Heart right ventricle (tissue), 16 donors: ENCODE measurements at regions not wholly inside any gene's neighbourhood (a gene's known extent, or its start where the extent isn't known, plus 50 kb on each side); places are given as distances from the start of the nearest gene placed in this dataset.

Source experiments
- ATAC-seq, 8 donors: fragments of 200-7000 bp; cut with Tn5 transposase; one replicate each; pipeline ENCODE4 v1.9.1; 2020; ENCODE audit warnings: mild to moderate bottlenecking in 8 of 8, moderate library complexity in 8 of 8, moderate number of reproducible peaks in 1 of 8
- DNase-seq, 2 donors: peaks; one replicate each; pipeline ENCODE4 v3.0.0-alpha.2; 2020
- H3K27ac ChIP-seq, 10 donors: fragments of 200-600 bp; sonication (generic) in 2 of 10; one replicate each; pipeline versions ENCODE4 v1.5.0 to v1.8.0; 2020 to 2022; ENCODE audit warnings: mild to moderate bottlenecking in 3 of 10
- H3K27me3 ChIP-seq, 7 donors: fragments of 200-600 bp; one replicate each; pipeline ENCODE4 v1.8.0; 2021 to 2022; ENCODE audit warnings: mild to moderate bottlenecking in 2 of 7
- H3K36me3 ChIP-seq, 9 donors: fragments of 200-600 bp; sonication (generic) in 1 of 9; one replicate each; pipeline versions ENCODE4 v1.5.0 to v1.8.0; 2020 to 2022; ENCODE audit warnings: mild to moderate bottlenecking in 2 of 9
- H3K4me1 ChIP-seq, 9 donors: fragments of 200-600 bp; sonication (generic) in 1 of 9; one replicate each; pipeline versions ENCODE4 v1.5.0 to v1.8.0; 2020 to 2022; ENCODE audit warnings: mild to moderate bottlenecking in 4 of 9
- H3K4me3 ChIP-seq, 10 donors: fragments of 200-600 bp; sonication (generic) in 2 of 10; one replicate each; pipeline versions ENCODE4 v1.5.0 to v1.8.0; 2020 to 2022; ENCODE audit warnings: mild to moderate bottlenecking in 7 of 10, moderate library complexity in 2 of 10
- H3K9me3 ChIP-seq, 11 donors: fragments of 200-600 bp in 10 of 11; sonication (generic) in 2 of 11; one replicate each; pipeline versions ENCODE4 v1.5.0 to v1.8.0; 2013 to 2022; ENCODE audit warnings: mild to moderate bottlenecking in 2 of 11, control low read depth in 1 of 11, moderate library complexity in 1 of 11
- WGBS, 2 donors: extraction: QIAGEN DNeasy Blood & Tissue Kit; methylation state at CpG; one replicate each; pipeline ENCODE4 v1.1.7; 2013; ENCODE audit warnings: inconsistent platforms in 1 of 2; 5-methylcytosine and 5-hydroxymethylcytosine counted together
- intact Hi-C, 10 donors: fragments of 100-400 bp; cut with DNase I; formaldehyde crosslinking; loops; one replicate each; pipeline versions ENCODE4 v1.11.1 to v1.14.2; 2022
- TF ChIP-seq, protein P1 (sequence below), 9 donors: fragments of 200-600 bp; sonication (generic) in 2 of 9; IDR thresholded peaks; one replicate each; pipeline versions ENCODE4 v1.5.0 to v1.8.0; 2021 to 2022; ENCODE audit warnings: antibody characterized with exemption in 9 of 9, mild to moderate bottlenecking in 5 of 9, moderate library complexity in 1 of 9
- donor health status: Arrhythmogenic right ventricular cardiomyopathy.
- donor health status: ischemic (EF 13 %, LVEDD 7.1; RV severe dilation, severe dysfunction).
- donor health status: healthy with polysubstance abuse.
- donor health status: DM: no; HTN: yes; CAD: no.
- donor health status: DM: no; HTN: no; CAD: no.
- donor health status: ischemic (EF 25% LVEDD 6.9; RV normal size, moderate dysfunction).
- donor health status: ischemic (EF 25% LVEDD 5.7; RV mildly dilated, moderate dysfunction).
- donor health status: healthy.
- donor health status: DM: yes; HTN: yes; CAD: no.
- donor health status: Ischemic cardiomyopathy.
- donor health status: ischemic (EF 35%, LVEDD 5.7; RV mildly dilated, moderate dysfunction).
- donor health status: nonischemic (EF 11% LVEDD 7.7; RV severe dilation, severe dysfunction).
- donor health status: DM: yes; HTN: yes; CAD: no.
- donor health status: PGD.
- donor health status: ischemic (EF 29% LVEDD 5.4; RV normal size, mild dysfunction).
- donor health status: nonischemic (EF 23%, LVEDD 6.1; RV moderate dilation, normal function).

DNA sequence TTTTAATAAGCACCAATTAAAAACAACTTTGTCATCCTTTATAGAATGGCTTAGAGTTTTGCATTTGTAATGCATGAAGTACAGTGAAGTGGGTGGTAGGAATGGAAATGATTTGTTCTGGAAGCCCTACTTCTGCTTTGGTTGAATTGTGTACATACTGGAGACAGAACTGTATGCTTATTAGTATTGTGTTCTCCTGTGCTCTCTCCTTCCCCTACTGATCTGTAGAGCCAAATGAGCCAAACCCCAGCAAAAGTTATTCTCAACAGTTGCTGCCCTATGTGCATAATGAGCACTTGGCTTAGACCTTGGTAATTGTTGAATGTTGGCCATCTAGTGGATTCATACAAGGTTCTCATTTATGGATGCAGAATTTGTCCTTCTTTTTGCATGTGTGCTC is 916.1 kb downstream of the GALC start:
- DNase-seq (no peak), ATAC-seq (no peak)
- H3K9me3 ChIP-seq, result no peaks in the 10 kb centered on the region
- H3K4me1 ChIP-seq, result no peaks in the 10 kb centered on the region
- TF ChIP-seq, protein P1, sequence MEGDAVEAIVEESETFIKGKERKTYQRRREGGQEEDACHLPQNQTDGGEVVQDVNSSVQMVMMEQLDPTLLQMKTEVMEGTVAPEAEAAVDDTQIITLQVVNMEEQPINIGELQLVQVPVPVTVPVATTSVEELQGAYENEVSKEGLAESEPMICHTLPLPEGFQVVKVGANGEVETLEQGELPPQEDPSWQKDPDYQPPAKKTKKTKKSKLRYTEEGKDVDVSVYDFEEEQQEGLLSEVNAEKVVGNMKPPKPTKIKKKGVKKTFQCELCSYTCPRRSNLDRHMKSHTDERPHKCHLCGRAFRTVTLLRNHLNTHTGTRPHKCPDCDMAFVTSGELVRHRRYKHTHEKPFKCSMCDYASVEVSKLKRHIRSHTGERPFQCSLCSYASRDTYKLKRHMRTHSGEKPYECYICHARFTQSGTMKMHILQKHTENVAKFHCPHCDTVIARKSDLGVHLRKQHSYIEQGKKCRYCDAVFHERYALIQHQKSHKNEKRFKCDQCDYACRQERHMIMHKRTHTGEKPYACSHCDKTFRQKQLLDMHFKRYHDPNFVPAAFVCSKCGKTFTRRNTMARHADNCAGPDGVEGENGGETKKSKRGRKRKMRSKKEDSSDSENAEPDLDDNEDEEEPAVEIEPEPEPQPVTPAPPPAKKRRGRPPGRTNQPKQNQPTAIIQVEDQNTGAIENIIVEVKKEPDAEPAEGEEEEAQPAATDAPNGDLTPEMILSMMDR (IDR thresholded peaks at IDR 0.05), result no peak
- no peak overlapping the region for H3K27ac ChIP-seq
- no peak overlapping the region for H3K4me3 ChIP-seq
- intact Hi-C loops, result no loop called here
- no peaks in the 10 kb centered on the region for H3K27me3 ChIP-seq
- no peaks in the 10 kb centered on the region for H3K36me3 ChIP-seq

DNA sequence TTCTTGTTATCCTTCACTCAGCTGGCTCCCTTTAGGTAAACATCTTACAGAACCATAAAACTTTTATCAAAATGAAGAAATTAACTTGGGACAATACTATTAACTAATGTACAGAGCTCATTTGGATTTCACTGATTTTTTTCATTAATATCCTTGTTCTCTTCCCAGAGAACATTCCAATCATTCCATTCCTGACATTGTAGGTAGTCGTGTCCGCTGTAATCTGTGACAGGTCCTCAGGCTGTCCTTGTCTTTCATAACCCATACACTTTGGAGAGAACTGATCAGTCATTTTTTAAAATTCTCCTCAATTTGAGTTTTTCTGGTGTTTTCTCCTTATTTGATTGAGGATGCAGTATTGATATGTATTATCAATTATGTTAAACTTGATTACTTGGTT is 916.8 kb downstream of the GALC start:
- Histone ChIP-seq H3K27me3 (no peaks in the 10 kb centered on the region), H3K4me3 (no peak overlapping the region), H3K36me3 (no peaks in the 10 kb centered on the region), H3K27ac (no peak overlapping the region), H3K9me3 (no peaks in the 10 kb centered on the region), H3K4me1 (no peaks in the 10 kb centered on the region)
- intact Hi-C loops, result no loop called here
- TF ChIP-seq, protein P1 (IDR thresholded peaks at IDR 0.05), result no peak
- 31 to 47% methylated on average over 2 of the region's 2 CpGs for WGBS, 2 donors
- DNase-seq (no peak), ATAC-seq (no peak)

DNA sequence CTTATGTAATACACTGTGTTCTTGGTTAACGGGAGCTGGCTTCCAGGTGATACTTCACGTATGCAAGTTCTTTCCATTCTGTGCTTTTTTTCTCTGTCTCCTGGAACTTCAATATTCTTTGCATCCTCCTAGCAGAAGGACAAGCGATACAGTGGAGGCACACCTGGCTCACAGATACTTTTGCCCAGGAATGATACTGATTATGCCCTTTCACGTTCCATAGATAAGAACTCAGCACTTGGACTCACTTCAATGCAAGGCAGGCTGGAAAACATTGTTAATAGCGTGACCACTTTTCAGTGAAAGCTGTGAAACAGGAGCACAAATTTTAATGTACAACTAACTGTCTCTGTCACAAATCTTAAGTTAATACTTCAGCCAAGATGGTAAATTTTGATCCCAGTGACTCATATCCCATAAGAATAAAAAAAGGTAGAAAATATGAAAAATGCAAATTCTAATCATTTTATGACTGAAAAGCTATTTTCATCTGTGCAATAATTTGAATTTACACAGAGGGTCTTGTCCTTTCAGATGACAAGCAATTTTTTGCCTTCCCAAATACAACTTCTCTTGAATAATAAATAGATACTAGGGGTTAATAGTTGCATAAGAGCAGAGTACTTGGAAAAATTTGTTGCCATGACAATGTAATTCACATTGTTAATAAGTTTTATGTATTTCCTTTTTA is 919.0 kb downstream of the GALC start:
- WGBS, 2 donors, result 55 to 58% methylated on average over 5 of the region's 5 CpGs
- no peak overlapping the region for H3K27ac ChIP-seq
- no peaks in the 10 kb centered on the region for H3K9me3 ChIP-seq
- ATAC-seq (no peak), DNase-seq (no peak)
- H3K4me3 ChIP-seq, result no peak overlapping the region
- no peaks in the 10 kb centered on the region for H3K27me3 ChIP-seq
- H3K36me3 ChIP-seq, result no peaks in the 10 kb centered on the region
- intact Hi-C loops, result no loop called here
- TF ChIP-seq, protein P1 (IDR thresholded peaks at IDR 0.05), result no peak
- no peaks in the 10 kb centered on the region for H3K4me1 ChIP-seq

DNA sequence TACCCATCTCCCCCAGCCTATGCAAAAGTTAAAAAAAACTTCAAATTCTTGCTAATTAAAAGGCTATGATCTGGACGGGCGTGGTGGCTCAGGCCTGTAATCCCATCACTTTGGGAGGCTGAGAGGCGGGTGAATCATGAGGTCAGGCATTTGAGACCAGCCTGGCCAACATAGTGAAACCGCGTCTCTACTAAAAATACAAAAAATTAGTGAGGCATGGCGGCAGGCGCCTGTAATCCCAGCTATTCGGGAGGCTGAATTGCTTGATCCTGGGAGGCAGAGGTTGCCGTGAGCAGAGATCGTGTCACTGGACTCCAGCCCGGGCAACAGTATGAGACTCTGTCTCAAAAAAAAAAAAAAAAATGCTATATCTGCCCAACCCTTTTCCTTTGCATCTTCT is 925.4 kb downstream of the GALC start:
- TF ChIP-seq, protein P1 (IDR thresholded peaks at IDR 0.05), result no peak
- ATAC-seq (no peak), DNase-seq (no peak)
- no peaks in the 10 kb centered on the region for H3K9me3 ChIP-seq
- intact Hi-C loops, result no loop called here
- H3K27me3 ChIP-seq, result no peaks in the 10 kb centered on the region
- H3K27ac ChIP-seq, result no peak overlapping the region
- no peaks in the 10 kb centered on the region for H3K4me1 ChIP-seq
- H3K36me3 ChIP-seq, result no peaks in the 10 kb centered on the region
- H3K4me3 ChIP-seq, result no peak overlapping the region
- WGBS, 2 donors, result 93% methylated on average over 11 of the region's 11 CpGs
